ENCODE measurements at regions not wholly inside any gene's neighbourhood (a gene's known extent, or its start where the extent isn't known, plus 50 kb on each side); places are given as distances from the start of the nearest gene placed in this dataset.

- Histone ChIP-seq H4K91ac (ENCODE audit: low read depth, low read length) (no peak overlapping the region), H3K4me3 (ENCODE audit: low read depth, low read length) (no peak overlapping the region), H3K36me3 (ENCODE audit: control insufficient read depth in 1 of 2, insufficient read depth in 2 of 2, low read length in 2 of 2) (no peaks in the 10 kb centered on the region), H3K79me1 (ENCODE audit: low read length) (no peaks in the 10 kb centered on the region), H3K79me2 (ENCODE audit: control insufficient read depth, insufficient read depth, low read length, poor library complexity) (no peaks in the 10 kb centered on the region), H2BK120ac (ENCODE audit: insufficient read depth, low read length, poor library complexity) (no peak overlapping the region), H3K9me3 (ENCODE audit: insufficient read depth, low read depth, low read length) (no peaks in the 10 kb centered on the region), H3K23ac (ENCODE audit: low read length) (no peak overlapping the region), H3K4ac (ENCODE audit: low read depth, low read length) (no peak overlapping the region), H2BK5ac (ENCODE audit: low read depth, low read length, poor library complexity) (no peak overlapping the region), H3K4me2 (ENCODE audit: low read length) (no peak overlapping the region), H3K14ac (ENCODE audit: low read length) (no peak overlapping the region), H4K12ac (ENCODE audit: low read depth, low read length) (no peak overlapping the region), H3K4me1 (ENCODE audit: control insufficient read depth in 1 of 2, insufficient read depth in 2 of 2, low read length in 2 of 2) (no peaks in the 10 kb centered on the region), H2AK5ac (ENCODE audit: low read length) (no peak overlapping the region), H2AFZ (ENCODE audit: insufficient read depth, low read length, poor library complexity) (no peak overlapping the region), H3K27me3 (ENCODE audit: insufficient read depth, low read length) (no peaks in the 10 kb centered on the region), H3K9ac (ENCODE audit: low read length) (no peak overlapping the region), H3K27ac (ENCODE audit: low read depth, low read length) (no peak overlapping the region), H4K8ac (ENCODE audit: low read depth, low read length) (no peak overlapping the region), H3K18ac (ENCODE audit: low read length) (no peak overlapping the region), H2BK12ac (ENCODE audit: low read length) (no peak overlapping the region)
- no CpG with 5 or more reads among the region's 2 CpGs for WGBS (ENCODE audit: extremely low coverage, insufficient coverage, insufficient read length)
- DNase-seq: no peak
Measured at GRCh38 chr3:180142041-180142440, 105.3 kb upstream of the PEX5L start.

GRCh38 chr3:180142472-180142871 is 105.7 kb upstream of the PEX5L start:
- Histone ChIP-seq H3K79me1 (ENCODE audit: low read length) (no peaks in the 10 kb centered on the region), H3K9me3 (ENCODE audit: insufficient read depth, low read depth, low read length) (no peaks in the 10 kb centered on the region)

GRCh38 chr3:180161770-180162169 is 125.0 kb upstream of the PEX5L start:
- H2BK12ac ChIP-seq (ENCODE audit: low read length): no peak overlapping the region
- H3K36me3 ChIP-seq (ENCODE audit: control insufficient read depth in 1 of 2, insufficient read depth in 2 of 2, low read length in 2 of 2): no peaks in the 10 kb centered on the region
- no peak overlapping the region for H4K91ac ChIP-seq (ENCODE audit: low read depth, low read length)
- H2AK5ac ChIP-seq (ENCODE audit: low read length): no peak overlapping the region
- H4K8ac ChIP-seq (ENCODE audit: low read depth, low read length): no peak overlapping the region
- H3K23ac ChIP-seq (ENCODE audit: low read length): no peak overlapping the region
- H3K18ac ChIP-seq (ENCODE audit: low read length): no peak overlapping the region
- H3K9me3 ChIP-seq (ENCODE audit: insufficient read depth, low read depth, low read length): no peaks in the 10 kb centered on the region
- no CpG with 5 or more reads among the region's 9 CpGs for WGBS (ENCODE audit: extremely low coverage, insufficient coverage, insufficient read length)
- H2AFZ ChIP-seq (ENCODE audit: insufficient read depth, low read length, poor library complexity): no peak overlapping the region
- H3K4me2 ChIP-seq (ENCODE audit: low read length): no peak overlapping the region
- no peak overlapping the region for H2BK5ac ChIP-seq (ENCODE audit: low read depth, low read length, poor library complexity)
- H3K14ac ChIP-seq (ENCODE audit: low read length): no peak overlapping the region
- no peaks in the 10 kb centered on the region for H3K79me1 ChIP-seq (ENCODE audit: low read length)
- H3K79me2 ChIP-seq (ENCODE audit: control insufficient read depth, insufficient read depth, low read length, poor library complexity): no peaks in the 10 kb centered on the region
- H4K12ac ChIP-seq (ENCODE audit: low read depth, low read length): no peak overlapping the region
- H3K27me3 ChIP-seq (ENCODE audit: insufficient read depth, low read length): no peaks in the 10 kb centered on the region
- DNase-seq: no peak
- H3K4me3 ChIP-seq (ENCODE audit: low read depth, low read length): no peak overlapping the region
- no peak overlapping the region for H3K9ac ChIP-seq (ENCODE audit: low read length)
- H3K4ac ChIP-seq (ENCODE audit: low read depth, low read length): no peak overlapping the region
- H3K27ac ChIP-seq (ENCODE audit: low read depth, low read length): no peak overlapping the region
- no peaks in the 10 kb centered on the region for H3K4me1 ChIP-seq (ENCODE audit: control insufficient read depth in 1 of 2, insufficient read depth in 2 of 2, low read length in 2 of 2)
- H2BK120ac ChIP-seq (ENCODE audit: insufficient read depth, low read length, poor library complexity): no peak overlapping the region

More at GRCh38 chr3:180142472-180142871, 105.7 kb upstream of the PEX5L start:
- Histone ChIP-seq H3K79me2 (ENCODE audit: control insufficient read depth, insufficient read depth, low read length, poor library complexity) (no peaks in the 10 kb centered on the region), H2AK5ac (ENCODE audit: low read length) (no peak overlapping the region), H3K23ac (ENCODE audit: low read length) (no peak overlapping the region), H2BK5ac (ENCODE audit: low read depth, low read length, poor library complexity) (no peak overlapping the region), H2BK120ac (ENCODE audit: insufficient read depth, low read length, poor library complexity) (no peak overlapping the region), H2AFZ (ENCODE audit: insufficient read depth, low read length, poor library complexity) (no peak overlapping the region), H3K36me3 (ENCODE audit: control insufficient read depth in 1 of 2, insufficient read depth in 2 of 2, low read length in 2 of 2) (no peaks in the 10 kb centered on the region), H4K8ac (ENCODE audit: low read depth, low read length) (no peak overlapping the region), H3K9ac (ENCODE audit: low read length) (no peak overlapping the region), H4K12ac (ENCODE audit: low read depth, low read length) (no peak overlapping the region), H3K4me3 (ENCODE audit: low read depth, low read length) (no peak overlapping the region), H3K18ac (ENCODE audit: low read length) (no peak overlapping the region), H3K4me2 (ENCODE audit: low read length) (no peak overlapping the region), H3K27ac (ENCODE audit: low read depth, low read length) (no peak overlapping the region), H3K14ac (ENCODE audit: low read length) (no peak overlapping the region), H3K4me1 (ENCODE audit: control insufficient read depth in 1 of 2, insufficient read depth in 2 of 2, low read length in 2 of 2) (no peaks in the 10 kb centered on the region), H3K27me3 (ENCODE audit: insufficient read depth, low read length) (no peaks in the 10 kb centered on the region), H4K91ac (ENCODE audit: low read depth, low read length) (no peak overlapping the region), H3K4ac (ENCODE audit: low read depth, low read length) (no peak overlapping the region), H2BK12ac (ENCODE audit: low read length) (no peak overlapping the region)
- 100% methylated on average over 1 of the region's 4 CpGs for WGBS (ENCODE audit: extremely low coverage, insufficient coverage, insufficient read length)
- DNase-seq: no peak

GRCh38 chr3:180175572-180175971 is 138.8 kb upstream of the PEX5L start:
- Histone ChIP-seq H2BK12ac (ENCODE audit: low read length) (no peak overlapping the region), H4K91ac (ENCODE audit: low read depth, low read length) (no peak overlapping the region), H3K9ac (ENCODE audit: low read length) (no peak overlapping the region), H2BK5ac (ENCODE audit: low read depth, low read length, poor library complexity) (no peak overlapping the region), H3K23ac (ENCODE audit: low read length) (no peak overlapping the region), H2AFZ (ENCODE audit: insufficient read depth, low read length, poor library complexity) (no peak overlapping the region), H3K4me3 (ENCODE audit: low read depth, low read length) (no peak overlapping the region), H3K9me3 (ENCODE audit: insufficient read depth, low read depth, low read length) (no peaks in the 10 kb centered on the region), H4K8ac (ENCODE audit: low read depth, low read length) (no peak overlapping the region), H3K4me2 (ENCODE audit: low read length) (no peak overlapping the region), H3K27ac (ENCODE audit: low read depth, low read length) (no peak overlapping the region), H4K12ac (ENCODE audit: low read depth, low read length) (no peak overlapping the region), H3K79me1 (ENCODE audit: low read length) (no peaks in the 10 kb centered on the region), H3K18ac (ENCODE audit: low read length) (no peak overlapping the region), H2BK120ac (ENCODE audit: insufficient read depth, low read length, poor library complexity) (no peak overlapping the region), H3K27me3 (ENCODE audit: insufficient read depth, low read length) (no peaks in the 10 kb centered on the region), H3K4me1 (ENCODE audit: control insufficient read depth in 1 of 2, insufficient read depth in 2 of 2, low read length in 2 of 2) (no peaks in the 10 kb centered on the region), H3K36me3 (ENCODE audit: control insufficient read depth in 1 of 2, insufficient read depth in 2 of 2, low read length in 2 of 2) (no peaks in the 10 kb centered on the region), H2AK5ac (ENCODE audit: low read length) (no peak overlapping the region), H3K4ac (ENCODE audit: low read depth, low read length) (no peak overlapping the region), H3K14ac (ENCODE audit: low read length) (no peak overlapping the region), H3K79me2 (ENCODE audit: control insufficient read depth, insufficient read depth, low read length, poor library complexity) (no peaks in the 10 kb centered on the region)
- WGBS (ENCODE audit: extremely low coverage, insufficient coverage, insufficient read length): no CpG with 5 or more reads among the region's 1 CpG
- DNase-seq: no peak

Data from trophoblast cell (in vitro differentiated cells and primary cell).